GM23338 (cell line): ENCODE measurements at regions not wholly inside any gene's neighbourhood (a gene's known extent, or its start where the extent isn't known, plus 50 kb on each side); places are given as distances from the start of the nearest gene placed in this dataset.
A peak's percentile ranks its signal among the peaks of the same experiment; 100 is the strongest.

Experiments used
- ATAC-seq: fragments of 200-7000 bp; cut with Tn5 transposase; 3 replicates; pipeline ENCODE4 v1.9.1; 2020
- DNase-seq: peaks from one replicate; pipeline ENCODE4 v3.0.0-alpha.2; 2015; ENCODE audit warnings: low spot score
- H2AFZ ChIP-seq: fragments of 200-600 bp; sonication (generic); 2 replicates; pipeline ENCODE4 v1.8.0; 2016; ENCODE audit warnings: antibody characterized with exemption, mild to moderate bottlenecking, moderate library complexity
- H3F3A ChIP-seq: fragments of 200-600 bp; sonication (generic); replicated peaks from 2 replicates; pipeline ENCODE4 v1.8.0; 2017; ENCODE audit warnings: antibody characterized with exemption, mixed run types, low read depth
- H3K27ac ChIP-seq: fragments of 200-600 bp; sonication (generic); 2 replicates; pipeline ENCODE4 v1.6.1; 2016; ENCODE audit warnings: low read depth
- H3K27me3 ChIP-seq: fragments of 200-600 bp; sonication (generic); 2 replicates; pipeline ENCODE4 v1.8.0; 2016; ENCODE audit warnings: mild to moderate bottlenecking, mixed run types, moderate library complexity; ENCODE audit not compliant: insufficient read depth
- H3K36me3 ChIP-seq: fragments of 200-600 bp; sonication (generic); 2 replicates; pipeline ENCODE4 v1.8.0; 2016; ENCODE audit warnings: mild to moderate bottlenecking; ENCODE audit not compliant: insufficient read depth
- H3K4me1 ChIP-seq: fragments of 200-600 bp; sonication (generic); 2 replicates; pipeline ENCODE4 v1.8.0; 2016; ENCODE audit warnings: mild to moderate bottlenecking, moderate library complexity; ENCODE audit not compliant: insufficient read depth
- H3K4me2 ChIP-seq: fragments of 200-600 bp; sonication (generic); 2 replicates; pipeline ENCODE4 v1.7.1; 2017; ENCODE audit warnings: mixed run types
- H3K4me3 ChIP-seq: fragments of 200-600 bp; sonication (generic); 2 replicates; pipeline ENCODE4 v1.6.1; 2016; ENCODE audit warnings: mixed run types
- H3K79me2 ChIP-seq: fragments of 200-600 bp; sonication (generic); replicated peaks from 2 replicates; pipeline ENCODE4 v1.8.0; 2017; ENCODE audit warnings: mild to moderate bottlenecking; ENCODE audit not compliant: insufficient read depth
- H3K9me2 ChIP-seq: fragments of 200-600 bp; sonication (generic); 2 replicates; pipeline ENCODE4 v1.8.0; 2017; ENCODE audit not compliant: insufficient read depth
- H4K20me1 ChIP-seq: fragments of 200-600 bp; sonication (generic); replicated peaks from 2 replicates; pipeline ENCODE4 v1.8.0; 2017; ENCODE audit warnings: mild to moderate bottlenecking; ENCODE audit not compliant: insufficient read depth
- H3K27ac Mint-ChIP-seq: 2 replicates; pipeline ENCODE4 v1.8.0; 2020; ENCODE audit warnings: inconsistent platforms, mild to moderate bottlenecking, moderate library complexity, mixed read lengths
- H3K27me3 Mint-ChIP-seq: 3 replicates; pipeline ENCODE4 v1.8.0; 2022; ENCODE audit warnings: low read depth, mild to moderate bottlenecking, moderate library complexity, mixed read lengths, inconsistent platforms; ENCODE audit not compliant: insufficient read depth, poor library complexity
- H3K36me3 Mint-ChIP-seq: 3 replicates; pipeline ENCODE4 v1.8.0; 2021; ENCODE audit warnings: low read depth, mild to moderate bottlenecking, inconsistent platforms, moderate library complexity, mixed read lengths
- H3K4me1 Mint-ChIP-seq: 3 replicates; pipeline ENCODE4 v1.8.0; 2020; ENCODE audit warnings: mild to moderate bottlenecking, inconsistent platforms, mixed read lengths
- H3K4me3 Mint-ChIP-seq: 3 replicates; pipeline ENCODE4 v1.8.0; 2021; ENCODE audit warnings: moderate library complexity, mild to moderate bottlenecking, inconsistent platforms, mixed read lengths
- H3K9me3 Mint-ChIP-seq: 3 replicates; pipeline ENCODE4 v1.8.0; 2020; ENCODE audit warnings: moderate library complexity, mild to moderate bottlenecking, inconsistent platforms, mixed read lengths
- CREB1 ChIP-seq: fragments of 250-450 bp; sonication (Bioruptor Pico); IDR thresholded peaks from 2 replicates; pipeline ENCODE4 v1.5.0; 2020; ENCODE audit warnings: low read depth, mild to moderate bottlenecking, moderate library complexity
- EZH2 ChIP-seq: fragments of 200-600 bp; sonication (generic); IDR thresholded peaks from one replicate; pipeline ENCODE4 v1.8.0; 2017; ENCODE audit warnings: antibody characterized with exemption, mild to moderate bottlenecking, low read depth; ENCODE audit not compliant: unreplicated experiment
- EZH2phosphoT487 ChIP-seq: fragments of 200-600 bp; sonication (generic); IDR thresholded peaks from one replicate; pipeline ENCODE4 v1.8.1; 2018; ENCODE audit warnings: antibody characterized with exemption; ENCODE audit not compliant: unreplicated experiment
- NANOG ChIP-seq: IDR thresholded peaks from 2 replicates; pipeline ENCODE4 v1.6.1; 2016; ENCODE audit warnings: antibody characterized with exemption, borderline replicate concordance
- POLR2AphosphoS5 ChIP-seq: IDR thresholded peaks from 2 replicates; pipeline ENCODE4 v1.6.1; 2016; ENCODE audit warnings: antibody characterized with exemption, low read depth
- REST ChIP-seq: IDR thresholded peaks from one replicate; pipeline ENCODE4 v1.6.1; 2018; ENCODE audit warnings: antibody characterized with exemption; ENCODE audit not compliant: unreplicated experiment
- ZNF331 ChIP-seq: fragments of 250-450 bp; sonication (Bioruptor Pico); IDR thresholded peaks from 2 replicates; pipeline ENCODE4 v1.5.0; 2020; ENCODE audit warnings: low read depth, mild to moderate bottlenecking, moderate library complexity

GRCh38 chr18:60189856-60190255 lies 182.7 kb downstream of the MC4R start:
- H3K9me3 Mint-ChIP-seq = peaks cover 8% of the 10 kb centered on the region; the same call in 1 of the 3 replicates
- no peak overlapping the region for H2AFZ ChIP-seq
- ATAC-seq = no peak
- no peak overlapping the region for H3K4me3 ChIP-seq
- peaks cover 18% of the 10 kb centered on the region for H3K4me1 Mint-ChIP-seq
- peaks cover 13% of the 10 kb centered on the region for H3K4me1 ChIP-seq
- no peak for TF ChIP-seq ZNF331
- no peak for TF ChIP-seq REST
- TF ChIP-seq EZH2 = no peak
- H3K4me2 ChIP-seq = no peak overlapping the region
- H3K27me3 Mint-ChIP-seq = no peaks in the 10 kb centered on the region
- H3K27ac Mint-ChIP-seq = no peak overlapping the region
- H3F3A ChIP-seq = no peaks in the 10 kb centered on the region
- no peaks in the 10 kb centered on the region for H4K20me1 ChIP-seq
- H3K27ac ChIP-seq = no peak overlapping the region
- DNase-seq = no peak
- no peaks in the 10 kb centered on the region for H3K9me2 ChIP-seq
- H3K36me3 Mint-ChIP-seq = 0 out of 3 replicates have a peak, but pooled peaks cover 3% of the 10 kb centered on the region
- no peak overlapping the region for H3K4me3 Mint-ChIP-seq
- H3K36me3 ChIP-seq = no peaks in the 10 kb centered on the region
- H3K27me3 ChIP-seq = no peaks in the 10 kb centered on the region
- H3K79me2 ChIP-seq = no peaks in the 10 kb centered on the region

- no peaks in the 10 kb centered on the region for H3K9me2 ChIP-seq
- H3K4me1 Mint-ChIP-seq = peaks cover 22% of the 10 kb centered on the region
- peak overlapping the region; percentile 49; the same call in 1 of the 2 replicates for H3K27ac Mint-ChIP-seq
Observed at GRCh38 chr18:60188958-60189357, 183.6 kb downstream of the MC4R start.

More at GRCh38 chr18:60188958-60189357, 183.6 kb downstream of the MC4R start:
- H3K9me3 Mint-ChIP-seq = peaks cover 8% of the 10 kb centered on the region; the same call in 1 of the 3 replicates
- DNase-seq = no peak
- Histone ChIP-seq H4K20me1 (no peaks in the 10 kb centered on the region), H3K27ac (no peak overlapping the region), H3K4me3 (no peak overlapping the region), H3K27me3 (no peaks in the 10 kb centered on the region), H3K4me1 (peaks cover 13% of the 10 kb centered on the region), H3F3A (no peaks in the 10 kb centered on the region), H3K79me2 (no peaks in the 10 kb centered on the region), H3K4me2 (no peak overlapping the region), H3K36me3 (no peaks in the 10 kb centered on the region), H2AFZ (0 out of 2 replicates have a peak overlapping the region, but pooled peaks have one; percentile 33)
- no peak for ATAC-seq
- 0 out of 3 replicates have a peak, but pooled peaks cover 3% of the 10 kb centered on the region for H3K36me3 Mint-ChIP-seq
- H3K27me3 Mint-ChIP-seq = no peaks in the 10 kb centered on the region
- no peak overlapping the region for H3K4me3 Mint-ChIP-seq
- no peak for TF ChIP-seq EZH2phosphoT487
- no peak for TF ChIP-seq POLR2AphosphoS5
- TF ChIP-seq CREB1 = no peak
- TF ChIP-seq NANOG = no peak
- TF ChIP-seq REST = no peak
